ENCODE measurements at regions not wholly inside any gene's neighbourhood (a gene's known extent, or its start where the extent isn't known, plus 50 kb on each side); places are given as distances from the start of the nearest gene placed in this dataset.

DNA sequence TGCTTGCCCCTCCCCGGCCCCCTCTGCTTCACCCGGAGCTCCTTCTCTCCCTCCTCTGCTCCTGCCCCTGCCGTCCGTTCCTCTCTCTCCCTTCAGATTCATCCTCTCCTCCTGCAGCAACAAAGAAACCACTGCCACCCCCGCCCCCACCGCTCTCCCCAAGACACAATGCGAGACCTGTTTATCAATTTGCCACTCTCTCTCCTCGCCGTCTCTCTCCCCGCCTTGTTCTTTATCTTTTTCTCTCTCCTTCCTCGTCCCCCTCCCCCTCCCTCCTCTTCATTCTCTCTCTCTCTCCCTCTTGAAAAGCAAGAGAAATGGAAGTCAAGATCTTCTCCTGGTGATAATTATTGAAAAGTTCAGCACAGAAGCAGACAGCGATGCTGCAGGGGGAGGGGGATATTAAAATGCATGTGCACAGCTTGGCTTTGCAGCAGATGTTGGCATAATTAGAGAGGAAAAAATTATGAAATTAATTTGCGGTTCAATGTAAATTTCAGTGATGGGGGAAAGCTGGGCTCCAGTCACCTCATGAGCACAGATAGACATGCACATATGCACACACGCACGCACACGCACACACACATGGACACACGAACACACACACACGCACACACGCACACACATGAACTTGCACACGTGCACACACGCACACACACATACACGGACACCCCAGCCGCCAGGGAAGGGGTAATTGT is 58.1 kb upstream of the CBFA2T3 start:
- no peak for TF ChIP-seq POLR2A (IDR thresholded peaks at IDR 0.05; ENCODE audit: low read depth)
- TF ChIP-seq, protein P1, sequence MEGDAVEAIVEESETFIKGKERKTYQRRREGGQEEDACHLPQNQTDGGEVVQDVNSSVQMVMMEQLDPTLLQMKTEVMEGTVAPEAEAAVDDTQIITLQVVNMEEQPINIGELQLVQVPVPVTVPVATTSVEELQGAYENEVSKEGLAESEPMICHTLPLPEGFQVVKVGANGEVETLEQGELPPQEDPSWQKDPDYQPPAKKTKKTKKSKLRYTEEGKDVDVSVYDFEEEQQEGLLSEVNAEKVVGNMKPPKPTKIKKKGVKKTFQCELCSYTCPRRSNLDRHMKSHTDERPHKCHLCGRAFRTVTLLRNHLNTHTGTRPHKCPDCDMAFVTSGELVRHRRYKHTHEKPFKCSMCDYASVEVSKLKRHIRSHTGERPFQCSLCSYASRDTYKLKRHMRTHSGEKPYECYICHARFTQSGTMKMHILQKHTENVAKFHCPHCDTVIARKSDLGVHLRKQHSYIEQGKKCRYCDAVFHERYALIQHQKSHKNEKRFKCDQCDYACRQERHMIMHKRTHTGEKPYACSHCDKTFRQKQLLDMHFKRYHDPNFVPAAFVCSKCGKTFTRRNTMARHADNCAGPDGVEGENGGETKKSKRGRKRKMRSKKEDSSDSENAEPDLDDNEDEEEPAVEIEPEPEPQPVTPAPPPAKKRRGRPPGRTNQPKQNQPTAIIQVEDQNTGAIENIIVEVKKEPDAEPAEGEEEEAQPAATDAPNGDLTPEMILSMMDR (IDR thresholded peaks at IDR 0.05), result no peak
- no peak for TF ChIP-seq EP300 (IDR thresholded peaks at IDR 0.05)
- no peak for TF ChIP-seq POLR2AphosphoS5 (IDR thresholded peaks at IDR 0.05)
- Histone ChIP-seq H3K27me3 (peaks cover 0 to 71% (median 13%) of the 10 kb centered on the region in 4 donors), H3K9me3 (peaks cover 0 to 10% (median 4%) of the 10 kb centered on the region in 4 donors), H3K4me3 (no peak overlapping the region), H3K4me1 (no peaks in the 10 kb centered on the region), H3K27ac (replicated peaks in 1 of 4) (no peak overlapping the region), H3K36me3 (no peaks in the 10 kb centered on the region)
- 46% methylated on average over 15 of the region's 23 CpGs for WGBS
- DNase-seq (ENCODE audit: extremely low spot score), result no peak
- intact Hi-C loops (cut with DNase I), result no loop called here

DNA sequence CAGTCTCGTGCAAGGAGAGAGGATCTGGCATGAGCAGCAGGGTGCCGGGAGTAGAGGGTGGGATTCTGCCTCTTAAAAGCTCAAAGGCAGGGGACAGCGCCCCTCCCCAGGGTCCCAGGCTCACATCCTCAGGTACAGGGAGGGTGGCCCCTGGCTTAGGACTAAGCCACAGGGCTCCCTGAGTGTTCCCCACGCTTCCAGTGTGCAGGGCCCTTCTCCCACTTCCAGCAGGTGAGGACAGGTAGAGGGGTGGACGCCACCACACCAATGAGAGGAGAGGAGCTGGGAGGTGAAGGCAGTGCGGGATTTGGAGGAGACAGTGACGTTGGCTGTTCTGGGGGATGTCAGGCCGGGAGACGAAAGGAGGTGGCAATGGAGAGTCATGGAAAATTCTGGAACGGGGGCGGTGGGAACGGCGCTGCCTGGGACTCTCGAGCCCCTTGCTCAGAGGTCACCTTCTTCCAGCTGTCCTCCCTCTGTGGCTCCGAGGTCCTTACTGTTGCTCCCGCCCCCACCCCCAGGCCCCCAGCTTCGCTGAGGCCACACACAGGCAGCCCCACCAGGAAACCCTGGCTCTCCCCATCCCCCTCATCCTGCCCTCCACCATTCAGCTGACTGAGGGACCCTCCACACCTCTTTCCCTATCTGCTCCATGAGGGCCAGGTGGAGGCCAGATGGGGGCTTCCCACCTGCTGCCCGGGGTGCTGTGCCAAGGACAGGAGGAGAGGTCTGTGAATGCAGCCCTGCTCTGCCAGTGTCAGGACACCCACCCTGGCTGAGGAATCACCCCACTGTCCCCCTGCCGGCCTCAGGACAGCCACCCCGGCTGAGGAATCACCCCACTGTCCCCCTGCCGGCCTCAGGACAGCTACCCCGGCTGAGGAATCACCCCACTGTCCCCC is 57.7 kb upstream of the ACSF3 start:
- H3K36me3 ChIP-seq, result no peaks in the 10 kb centered on the region
- TF ChIP-seq, protein P1 (IDR thresholded peaks at IDR 0.05), result no peak
- TF ChIP-seq EP300 (IDR thresholded peaks at IDR 0.05), result no peak
- no peak for TF ChIP-seq POLR2A (IDR thresholded peaks at IDR 0.05; ENCODE audit: low read depth)
- no peak for TF ChIP-seq POLR2AphosphoS5 (IDR thresholded peaks at IDR 0.05)
- H3K27ac ChIP-seq (replicated peaks in 1 of 4), result no peak overlapping the region
- peaks cover 0 to 6% (median 3%) of the 10 kb centered on the region in 4 donors for H3K9me3 ChIP-seq
- no peaks in the 10 kb centered on the region for H3K4me1 ChIP-seq
- intact Hi-C loops (cut with DNase I), result no loop called here
- peaks cover 0 to 79% (median 16%) of the 10 kb centered on the region in 4 donors for H3K27me3 ChIP-seq
- WGBS, result 61% methylated on average over 19 of the region's 22 CpGs
- DNase-seq (ENCODE audit: extremely low spot score), result no peak
- no peak overlapping the region for H3K4me3 ChIP-seq

DNA sequence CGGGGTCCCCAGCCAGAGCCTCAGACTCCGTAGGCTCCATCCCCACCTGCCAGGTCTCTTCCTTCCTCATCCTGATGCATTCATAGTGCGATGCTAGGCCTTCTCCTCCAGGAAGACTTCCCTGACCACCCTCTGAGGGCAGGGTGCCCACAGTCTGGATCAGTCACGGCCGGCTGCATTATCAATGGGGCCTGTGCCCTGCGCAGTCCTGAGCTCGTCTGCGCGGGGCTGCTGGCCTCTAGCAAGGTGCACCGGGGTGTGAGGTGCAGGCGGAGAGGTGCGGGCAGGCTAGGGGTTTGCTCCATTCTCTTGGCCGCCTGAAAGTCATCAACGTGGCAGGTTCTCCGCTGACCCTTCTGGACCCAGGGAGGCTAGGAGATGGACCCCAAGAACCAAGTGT is 56.9 kb upstream of the ACSF3 start:
- Histone ChIP-seq H3K4me1 (no peaks in the 10 kb centered on the region), H3K4me3 (no peak overlapping the region), H3K27ac (replicated peaks in 1 of 4) (no peak overlapping the region), H3K27me3 (peaks cover 0 to 87% (median 16%) of the 10 kb centered on the region in 4 donors), H3K36me3 (no peaks in the 10 kb centered on the region), H3K9me3 (no peaks in the 10 kb centered on the region)
- 84% methylated on average over 5 of the region's 15 CpGs for WGBS
- no peak for DNase-seq (ENCODE audit: extremely low spot score)
- TF ChIP-seq POLR2A (IDR thresholded peaks at IDR 0.05; ENCODE audit: low read depth) (no peak), EP300 (IDR thresholded peaks at IDR 0.05) (no peak), POLR2AphosphoS5 (IDR thresholded peaks at IDR 0.05) (no peak)
- TF ChIP-seq, protein P1 (IDR thresholded peaks at IDR 0.05), result no peak
- intact Hi-C loops (cut with DNase I), result no loop called here

DNA sequence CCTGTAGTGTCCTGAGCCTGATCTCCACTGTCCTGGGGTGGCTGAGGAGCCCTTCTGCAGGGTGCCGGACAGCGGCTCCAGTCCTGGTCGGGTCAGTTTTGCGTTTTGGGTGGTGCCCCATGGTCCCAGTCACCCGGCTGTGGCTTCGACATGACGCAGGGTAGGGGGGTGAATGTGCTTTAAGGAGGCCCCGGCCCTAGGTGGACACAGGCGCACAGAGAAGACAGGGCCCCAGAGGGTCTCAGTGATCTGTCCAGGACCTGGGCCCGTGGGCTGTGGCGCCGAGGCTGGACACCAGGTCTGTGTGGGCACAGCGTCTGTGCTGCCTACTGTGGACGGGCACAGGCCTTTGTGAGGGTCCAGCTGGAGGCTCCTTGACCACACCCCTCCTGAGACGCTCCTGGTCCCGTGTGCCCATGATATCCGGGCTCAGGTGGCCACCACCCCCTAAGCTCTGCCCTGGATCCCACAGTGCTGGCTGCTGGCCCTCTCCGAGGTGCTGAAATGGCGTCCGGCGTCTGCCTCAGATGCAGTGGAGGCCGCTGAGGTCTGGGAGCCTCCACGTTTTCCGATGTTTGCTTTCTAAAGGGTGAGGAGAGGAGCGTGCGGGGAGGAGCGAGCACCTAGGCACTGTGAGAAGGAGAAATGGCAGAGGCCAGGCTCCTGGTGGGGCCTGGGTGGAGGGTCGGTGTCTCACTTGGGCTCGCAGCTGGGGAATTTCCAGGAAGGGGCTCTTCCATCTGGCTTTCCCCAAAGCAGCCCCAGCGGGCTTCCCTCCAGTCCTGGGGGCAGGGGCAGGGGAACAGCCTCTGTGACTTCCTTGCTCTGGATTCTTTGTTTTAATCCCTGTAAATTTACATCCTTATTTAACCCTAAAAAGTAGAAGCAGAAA is 56.1 kb upstream of the ACSF3 start:
- WGBS, result 27% methylated on average over 20 of the region's 30 CpGs
- no peaks in the 10 kb centered on the region for H3K36me3 ChIP-seq
- no peak overlapping the region for H3K4me3 ChIP-seq
- no peak overlapping the region for H3K27ac ChIP-seq (replicated peaks in 1 of 4)
- TF ChIP-seq, protein P1 (IDR thresholded peaks at IDR 0.05), result no peak
- TF ChIP-seq EP300 (IDR thresholded peaks at IDR 0.05) (no peak), POLR2A (IDR thresholded peaks at IDR 0.05; ENCODE audit: low read depth) (no peak), POLR2AphosphoS5 (IDR thresholded peaks at IDR 0.05) (no peak)
- H3K27me3 ChIP-seq, result peaks cover 0 to 94% (median 16%) of the 10 kb centered on the region in 4 donors
- no peak for DNase-seq (ENCODE audit: extremely low spot score)
- intact Hi-C loops (cut with DNase I), result no loop called here
- no peaks in the 10 kb centered on the region for H3K9me3 ChIP-seq
- H3K4me1 ChIP-seq, result no peaks in the 10 kb centered on the region
